ENCODE measurements at regions not wholly inside any gene's neighbourhood (a gene's known extent, or its start where the extent isn't known, plus 50 kb on each side); places are given as distances from the start of the nearest gene placed in this dataset.

DNA sequence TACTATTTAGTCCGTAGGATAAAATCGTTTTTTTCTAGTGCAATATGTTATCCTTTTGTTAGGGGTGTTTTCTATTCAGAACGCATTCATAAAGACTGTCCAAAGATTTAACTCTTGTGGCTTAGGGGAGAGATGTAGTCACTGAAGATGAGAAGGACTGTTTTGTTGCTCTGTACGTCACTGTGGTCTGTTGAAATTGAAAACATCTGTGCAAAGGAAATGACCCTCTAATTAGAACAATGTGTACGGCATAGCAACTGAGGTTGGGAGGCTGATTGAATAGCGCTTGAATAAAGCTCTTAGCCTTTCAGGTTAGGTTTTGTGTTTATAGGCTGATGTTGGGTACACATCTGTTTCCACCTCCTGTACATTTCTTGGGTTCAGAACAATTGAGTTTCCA, 453.4 kb upstream of the AKR1E2 start:
- no peak for DNase-seq

DNA sequence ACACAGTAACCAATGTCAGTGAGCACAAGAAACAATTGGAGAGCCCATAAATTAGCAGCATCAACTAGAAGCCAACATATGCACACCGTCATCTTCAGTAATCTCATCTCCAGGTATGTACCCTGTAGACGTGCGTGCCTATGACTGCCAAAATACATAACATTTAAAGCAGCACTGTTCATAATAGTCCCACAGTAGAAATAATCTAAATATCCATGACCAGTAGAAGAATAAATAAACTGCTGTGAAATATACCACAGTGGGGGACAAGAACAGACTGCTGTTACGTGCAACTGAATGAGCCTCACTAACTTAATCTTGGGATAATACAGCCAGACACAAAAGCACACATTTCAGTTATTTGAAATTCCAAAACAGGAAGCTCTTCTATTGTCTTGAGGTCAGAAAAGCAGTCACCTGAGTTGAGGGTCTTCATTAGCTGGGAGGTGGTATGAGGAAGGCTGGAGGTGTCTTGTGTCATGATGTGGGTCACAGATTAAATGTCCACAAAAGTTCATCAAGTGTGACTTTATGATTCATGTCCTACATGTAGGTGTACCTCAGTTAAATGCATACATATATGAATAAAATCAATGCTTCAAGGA, 454.2 kb upstream of the AKR1E2 start:
- DNase-seq: no peak

DNA sequence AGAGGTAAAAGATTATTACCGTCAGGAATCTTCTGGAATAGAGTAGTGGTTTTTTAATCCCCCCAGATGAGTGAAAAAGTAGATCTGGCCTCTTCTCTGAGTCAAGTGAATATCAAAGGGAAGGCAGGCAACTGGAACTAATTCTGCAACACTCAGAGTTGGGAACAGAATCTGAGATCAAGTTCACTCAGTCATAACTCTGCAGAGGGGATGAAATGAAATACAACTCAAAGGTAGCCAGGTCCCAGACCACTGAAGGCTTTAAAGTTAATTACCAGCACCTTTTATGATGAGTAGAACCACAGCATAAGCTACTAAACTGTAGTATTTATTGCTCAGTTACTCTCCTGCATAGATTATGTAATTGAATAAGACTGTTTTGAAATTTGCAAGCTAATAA, 455.6 kb upstream of the AKR1E2 start:
- DNase-seq: no peak

DNA sequence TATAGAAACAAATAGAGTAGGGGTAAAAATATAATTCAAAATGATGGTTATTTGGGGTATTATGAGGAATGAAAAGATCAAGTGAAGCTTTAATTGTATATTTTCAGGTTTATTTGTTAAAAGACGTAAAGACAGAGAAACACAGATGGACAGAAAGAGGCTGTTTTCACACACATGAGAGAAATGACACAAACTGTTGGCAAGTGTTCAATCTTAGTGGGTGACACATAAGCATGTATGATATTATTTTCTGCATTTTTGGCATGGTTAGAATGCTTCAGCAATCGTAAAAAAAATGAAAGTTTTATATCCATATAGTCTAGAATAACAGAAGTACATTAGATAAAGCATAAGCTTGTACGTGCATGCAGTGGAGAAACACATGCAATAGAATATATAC, 464.4 kb upstream of the AKR1E2 start:
- no peak for DNase-seq

DNA sequence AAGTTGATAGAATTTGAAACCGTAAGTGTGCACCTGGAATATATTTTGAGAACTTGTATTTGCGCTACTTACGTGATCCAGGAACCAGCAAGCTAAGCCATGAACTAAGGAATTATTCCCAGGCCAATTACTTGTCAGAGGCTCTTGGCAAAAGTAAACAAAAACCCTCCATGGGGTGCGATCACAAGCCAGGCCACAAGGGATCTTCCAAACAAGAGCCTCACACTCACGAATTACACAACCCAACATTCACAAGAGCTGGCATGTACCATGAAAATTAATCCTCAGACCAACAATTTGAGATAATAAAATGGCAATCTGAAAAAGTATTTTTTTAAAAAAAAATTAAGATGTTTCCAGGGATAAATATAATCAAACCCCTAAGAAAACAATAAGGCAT, 467.0 kb upstream of the AKR1E2 start:
- DNase-seq: no peak

DNA sequence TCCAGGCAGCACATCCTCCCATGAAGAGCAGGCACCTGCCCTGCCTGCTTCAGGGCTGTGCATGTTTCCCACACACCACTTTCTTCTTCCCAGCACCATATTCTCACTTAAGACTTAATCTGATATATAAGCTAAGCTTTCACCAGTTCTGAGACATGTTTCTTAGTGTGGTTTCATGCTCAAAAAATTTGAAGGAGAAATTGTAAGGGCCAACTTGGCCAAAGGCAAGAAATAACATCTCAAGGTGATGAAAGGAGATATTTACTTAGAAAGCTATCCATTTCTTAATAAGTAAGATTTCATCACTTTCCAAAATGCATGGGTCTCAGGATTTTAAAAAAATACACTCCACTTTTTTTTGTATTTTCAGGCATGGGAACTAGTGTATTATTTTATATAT, 468.1 kb upstream of the AKR1E2 start:
- DNase-seq: no peak

DNA sequence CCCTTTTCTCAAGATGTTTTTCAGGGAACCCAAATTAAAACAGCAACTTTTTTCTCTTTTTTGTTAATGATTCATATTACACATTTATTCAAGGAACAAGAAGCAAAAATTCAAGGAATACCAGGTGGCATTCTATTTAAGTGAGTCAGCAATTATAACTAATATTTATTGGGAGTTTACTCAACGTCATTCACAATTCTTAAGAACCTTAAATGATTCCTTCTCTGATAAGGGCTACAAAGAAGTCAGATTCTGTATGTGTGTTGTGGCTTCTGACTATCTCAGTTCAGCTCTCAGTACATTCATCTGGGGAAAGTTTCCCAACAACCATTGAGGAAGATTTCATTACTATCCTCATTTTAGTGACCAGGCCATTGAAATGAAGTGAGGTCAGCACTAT, 470.7 kb upstream of the AKR1E2 start:
- DNase-seq: no peak

DNA sequence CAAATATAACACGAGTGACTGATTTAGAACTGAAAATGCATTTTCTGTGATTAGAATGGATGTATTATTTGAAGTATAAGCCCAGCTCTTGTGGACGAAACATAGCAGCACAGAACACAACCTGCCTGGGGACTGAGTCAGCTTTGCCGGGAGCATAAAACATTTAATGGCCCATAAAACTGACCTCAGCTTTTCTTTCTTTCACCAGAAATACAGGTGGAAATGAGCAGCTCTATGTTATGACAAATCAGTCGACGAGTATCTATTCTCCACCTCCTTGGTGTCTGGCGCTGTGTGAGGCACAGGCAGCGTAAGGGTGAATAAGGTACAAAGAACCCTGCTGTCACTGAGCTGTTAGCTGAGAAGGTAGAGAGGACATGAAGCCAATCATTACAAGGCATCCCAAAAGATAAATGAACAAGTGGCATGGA, 471.6 kb upstream of the AKR1E2 start:
- no peak for DNase-seq

DNA sequence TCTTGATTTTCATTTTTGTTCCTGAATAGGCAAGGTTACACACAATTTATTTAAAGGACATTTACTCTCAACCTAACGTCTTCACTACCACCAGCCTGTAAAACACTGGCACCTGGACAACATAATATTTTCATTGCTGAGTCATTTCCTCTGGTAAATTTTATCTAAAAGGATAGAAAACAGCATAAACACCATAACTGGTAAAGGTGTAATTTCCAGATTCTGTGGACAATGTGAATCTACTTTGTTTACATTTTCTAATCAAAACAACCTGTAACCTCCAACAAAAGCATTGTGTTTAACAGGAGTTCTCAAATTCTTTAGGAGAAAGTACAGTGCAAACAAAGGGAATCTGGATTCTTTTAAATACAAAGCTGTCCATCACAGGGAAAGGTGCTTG, 472.0 kb upstream of the AKR1E2 start:
- no peak for DNase-seq

DNA sequence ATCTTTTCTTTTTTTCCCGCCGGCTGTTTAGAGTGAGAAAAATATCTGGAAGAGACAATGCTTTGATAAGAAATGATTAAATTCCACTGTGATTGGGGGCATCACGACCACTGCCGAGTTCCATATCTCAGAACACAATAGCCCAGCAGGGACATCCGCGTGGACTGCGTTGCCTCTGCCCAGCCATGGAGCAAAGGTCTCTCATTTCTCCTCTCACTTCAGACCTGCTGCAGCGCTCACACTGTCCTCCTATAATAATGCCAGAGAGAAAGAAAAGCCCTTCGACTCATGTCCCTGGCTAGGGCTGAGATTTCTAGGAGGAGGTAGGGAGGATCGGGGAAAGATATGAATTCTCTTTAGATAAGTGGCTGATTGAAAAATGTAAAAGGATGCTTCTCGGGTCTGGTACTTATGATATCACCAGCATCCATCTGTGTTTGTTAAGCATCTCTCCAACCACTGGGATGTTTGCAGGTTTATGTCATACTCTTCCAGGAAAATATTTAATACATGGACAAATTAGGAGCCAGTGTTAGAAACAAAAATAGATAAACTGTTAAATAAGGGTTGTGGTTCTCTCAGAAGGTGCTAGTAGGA, 472.9 kb upstream of the AKR1E2 start:
- no peak for DNase-seq

DNA sequence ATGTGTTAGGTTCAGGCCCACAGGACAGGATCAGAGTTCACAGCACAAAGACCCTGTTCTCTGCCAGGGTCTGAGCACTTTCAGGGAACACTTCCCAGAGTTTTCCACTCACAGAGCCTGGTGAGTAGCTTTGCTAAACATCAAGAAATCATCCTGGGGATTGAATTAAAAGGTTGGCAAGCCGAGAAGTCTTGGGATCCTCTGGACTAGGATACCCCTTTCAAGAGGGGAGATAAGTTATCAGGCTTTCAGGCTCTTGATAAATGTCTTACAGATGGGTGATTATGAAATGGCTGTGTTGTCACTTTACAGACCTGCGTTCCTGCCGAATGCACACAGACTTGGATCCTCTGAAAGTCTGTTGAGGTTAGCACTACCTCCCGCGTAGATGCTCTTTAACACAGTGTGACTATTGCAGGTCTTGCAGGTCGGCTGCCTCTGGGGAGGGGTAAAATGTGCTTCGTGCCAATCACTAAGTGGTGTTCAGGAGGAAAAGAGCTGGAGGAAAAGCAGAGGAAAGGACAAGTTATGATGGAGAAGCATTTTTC, 473.5 kb upstream of the AKR1E2 start:
- DNase-seq: no peak

DNA sequence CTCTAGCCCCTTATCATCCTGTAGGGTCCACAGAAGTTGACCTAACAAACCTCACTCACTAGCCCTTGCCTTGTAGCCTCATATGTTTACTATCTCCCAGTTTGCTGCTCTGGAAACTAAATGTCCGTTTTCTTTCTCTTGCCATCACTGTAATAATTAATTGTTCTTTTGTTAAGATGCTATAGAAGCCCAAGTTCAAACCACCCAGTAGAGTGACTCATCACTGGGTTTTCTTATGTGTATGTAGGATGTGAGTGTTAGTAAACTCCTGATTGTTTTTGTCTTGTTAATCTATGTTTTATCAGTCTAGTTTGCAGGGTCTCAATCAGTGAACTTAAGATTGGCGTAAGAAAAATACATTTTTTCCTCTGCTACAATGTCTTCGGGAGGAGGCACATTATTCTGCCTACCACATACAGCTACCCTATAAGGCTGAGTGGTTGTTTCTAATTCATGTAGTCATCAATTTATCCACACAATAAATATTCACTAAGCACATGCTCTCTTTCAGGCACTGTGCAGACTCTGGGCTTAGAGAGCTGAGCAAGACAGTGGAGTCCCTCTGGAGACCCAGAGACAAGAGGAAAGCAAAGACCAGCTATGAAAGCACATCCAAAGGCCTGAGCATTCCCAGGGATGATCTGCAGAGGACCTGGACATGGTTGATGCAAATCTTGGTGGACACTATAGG, 474.1 kb upstream of the AKR1E2 start:
- no peak for DNase-seq

DNA sequence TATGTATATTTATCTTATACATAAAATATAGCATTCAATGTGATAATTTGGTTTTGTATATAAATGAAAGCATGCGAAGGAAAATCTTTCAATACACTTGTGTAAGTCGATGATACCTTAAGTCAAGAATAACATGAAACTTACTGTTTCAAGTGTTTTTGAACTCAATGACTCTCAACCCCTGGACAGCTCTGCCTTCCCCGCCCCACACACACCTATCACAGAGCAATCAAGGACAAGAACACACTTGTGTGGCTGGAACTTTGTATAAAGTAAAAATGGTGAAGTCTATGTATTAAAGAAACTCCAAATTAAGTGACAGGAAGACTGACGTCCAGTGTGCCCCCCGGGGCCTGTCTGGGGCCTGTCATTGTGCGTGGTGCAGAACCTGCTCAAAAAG, 478.6 kb upstream of the AKR1E2 start:
- DNase-seq: no peak

DNA sequence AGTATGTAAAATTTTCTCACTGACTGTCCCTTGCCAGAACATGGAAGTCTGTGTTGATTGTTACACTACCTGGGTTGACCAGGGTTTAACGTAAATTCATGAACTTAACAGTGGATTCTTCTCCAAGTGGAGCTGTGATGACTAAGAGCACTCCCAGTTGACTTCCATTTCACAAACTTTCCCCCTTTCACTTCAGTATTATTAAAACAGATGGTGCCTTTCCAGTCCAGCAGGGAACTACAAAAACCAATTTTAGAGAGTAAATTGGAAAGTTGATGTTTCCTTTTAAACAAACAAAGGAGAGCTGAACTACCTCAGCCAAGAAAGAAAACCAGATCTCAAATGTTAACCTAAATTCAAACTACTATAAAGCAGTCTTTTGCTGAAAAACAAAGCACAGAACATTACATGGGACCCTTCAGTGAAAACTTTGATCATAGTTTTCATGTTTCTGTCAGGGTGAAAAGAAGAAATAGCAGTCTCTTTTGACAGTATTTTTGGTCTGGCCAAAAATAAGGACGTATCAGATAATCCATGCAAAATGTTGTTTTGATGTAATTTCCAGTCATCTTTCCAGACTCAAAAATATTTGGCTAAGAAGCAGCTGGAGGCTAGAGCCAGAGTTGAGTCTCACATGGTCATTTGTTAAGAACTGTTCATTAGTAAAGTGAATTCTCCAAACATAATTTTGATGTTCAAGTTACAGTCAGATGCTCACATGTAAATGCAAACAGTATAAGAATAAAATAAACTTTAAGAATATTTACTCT, 479.9 kb upstream of the AKR1E2 start:
- no peak for DNase-seq

DNA sequence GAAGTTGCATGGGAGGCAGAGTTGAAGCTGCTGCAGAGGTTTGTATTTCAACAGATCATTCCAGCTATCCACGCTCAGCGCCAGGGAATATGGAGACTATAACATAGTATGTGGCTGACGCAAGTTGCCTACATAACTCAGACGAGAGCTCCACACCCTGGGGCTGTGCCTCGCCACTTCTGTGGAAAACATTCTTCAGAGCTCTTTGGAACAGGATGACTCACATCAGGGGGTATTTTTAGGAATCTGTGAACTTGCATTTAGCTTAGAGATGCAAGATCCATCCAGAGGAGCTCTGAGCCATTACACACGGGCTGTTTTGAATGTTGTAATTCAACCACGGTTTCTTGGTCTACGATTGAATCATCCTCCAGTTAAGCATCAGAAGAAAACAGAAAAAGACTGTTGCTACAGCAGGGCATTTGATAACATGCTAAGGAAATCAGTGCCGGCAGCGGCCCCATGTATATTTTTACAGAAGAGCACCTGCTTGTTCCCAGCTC, 481.5 kb upstream of the AKR1E2 start:
- DNase-seq: no peak

DNA sequence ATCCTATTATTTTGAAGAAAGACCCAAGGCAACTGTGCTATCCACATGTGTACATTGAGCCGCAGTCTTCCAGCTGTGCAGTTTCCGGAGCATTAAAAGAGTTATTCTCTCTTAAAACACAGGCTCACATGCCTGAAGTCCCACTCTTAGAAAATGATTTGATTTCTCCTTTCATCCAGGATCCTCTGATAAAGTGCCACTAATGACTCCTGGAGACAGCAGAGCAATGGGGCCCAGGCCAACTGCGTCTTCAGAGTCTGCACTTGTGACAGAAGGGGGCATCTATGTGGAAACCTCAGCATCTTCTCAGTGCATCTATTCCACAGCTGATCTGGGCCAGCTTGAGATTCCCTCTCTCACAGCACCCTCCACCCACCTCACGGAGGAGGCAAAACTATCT, 482.1 kb upstream of the AKR1E2 start:
- no peak for DNase-seq

DNA sequence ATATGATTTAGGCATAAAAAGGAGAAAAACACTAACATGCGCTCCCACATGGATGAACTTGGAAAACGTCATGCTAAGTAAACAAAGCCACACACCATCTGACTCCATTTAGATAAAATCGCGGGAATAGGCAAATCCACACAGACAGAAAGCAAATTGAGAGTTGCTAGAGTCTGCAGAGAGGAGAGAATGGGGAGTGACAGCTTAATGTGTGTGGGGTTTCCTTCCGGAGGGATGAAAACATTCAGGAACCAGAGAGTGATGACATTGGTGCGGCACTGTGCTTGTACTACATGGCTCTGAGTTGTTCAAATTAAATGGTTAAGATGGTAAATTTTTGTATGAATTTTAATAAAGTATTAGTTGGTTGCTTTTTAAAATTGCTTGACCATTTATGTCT, 482.9 kb upstream of the AKR1E2 start:
- DNase-seq: no peak

DNA sequence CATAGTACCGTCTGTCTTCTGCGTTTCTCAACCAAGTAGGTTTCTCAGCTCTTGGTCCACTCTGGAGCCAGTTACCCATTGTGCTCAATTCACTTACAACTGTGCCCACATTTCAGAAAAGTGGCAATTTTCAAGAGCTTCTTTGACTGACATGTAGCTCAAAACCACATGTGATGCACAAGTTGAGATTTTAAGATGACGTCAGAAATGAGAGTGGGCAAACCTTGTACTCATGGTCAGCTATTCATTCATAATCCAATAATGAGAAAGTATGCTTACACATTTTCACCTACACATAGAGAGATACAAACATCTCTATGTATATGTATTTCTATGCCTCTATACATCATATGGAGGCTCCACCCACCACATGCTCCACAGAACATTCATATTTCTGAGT, 487.2 kb upstream of the AKR1E2 start:
- DNase-seq: no peak

DNA sequence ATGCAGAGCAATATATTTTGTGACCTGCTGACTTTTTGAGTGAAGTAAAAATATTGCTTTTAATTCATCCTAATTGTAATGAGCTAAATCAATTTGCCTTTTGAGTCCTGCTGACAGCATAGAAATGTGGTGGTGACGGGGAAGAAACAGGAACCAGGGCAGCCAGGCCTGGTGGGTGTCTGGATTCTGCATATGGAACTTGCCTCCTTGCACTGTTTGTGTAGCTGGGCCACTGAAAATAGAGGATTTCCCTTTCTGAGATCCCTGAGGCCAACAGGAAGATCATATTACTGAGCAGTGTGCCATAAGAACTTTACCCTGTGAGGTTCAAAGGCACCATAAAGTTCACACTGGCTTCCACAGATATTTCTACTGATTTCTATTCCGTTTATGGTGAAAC, 488.4 kb upstream of the AKR1E2 start:
- DNase-seq: no peak

DNA sequence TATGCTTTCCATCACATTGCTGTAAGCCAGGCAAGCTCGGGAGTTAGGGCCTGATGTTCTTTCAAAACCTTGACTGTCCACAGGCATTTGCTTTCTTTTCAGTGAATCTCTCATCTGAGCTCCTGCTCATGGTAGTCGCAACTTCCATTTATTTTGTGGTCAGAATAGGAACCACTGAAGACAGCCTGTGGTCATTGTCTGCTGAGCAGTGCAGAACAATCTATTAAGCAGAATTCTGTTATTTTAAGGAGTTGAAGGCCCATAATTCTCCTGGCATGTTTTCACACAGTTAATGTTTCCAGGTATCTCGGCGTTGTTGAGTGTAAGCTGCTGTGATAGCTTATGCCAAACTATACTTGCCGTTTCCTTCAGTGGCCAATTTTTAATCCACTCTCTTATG, 491.1 kb upstream of the AKR1E2 start:
- no peak for DNase-seq

DNA sequence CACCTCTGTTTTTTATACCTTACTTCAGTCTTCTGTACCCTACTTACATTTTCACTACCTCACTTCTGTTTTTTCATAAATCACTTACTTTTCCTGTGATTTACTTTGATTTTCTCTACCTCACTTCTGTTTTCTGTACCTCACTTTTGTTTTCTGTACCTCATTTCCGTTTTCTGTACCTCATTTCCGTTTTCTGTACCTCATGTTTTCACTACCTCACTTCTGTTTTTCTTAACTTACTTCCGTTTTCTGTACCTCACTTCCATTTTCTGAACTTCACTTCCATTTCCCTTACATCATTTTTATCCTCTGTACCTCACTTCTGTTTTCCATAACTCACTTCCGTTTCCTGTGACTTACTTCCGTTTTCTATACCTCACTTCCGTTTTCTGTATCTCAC, 492.0 kb upstream of the AKR1E2 start:
- DNase-seq: no peak

DNA sequence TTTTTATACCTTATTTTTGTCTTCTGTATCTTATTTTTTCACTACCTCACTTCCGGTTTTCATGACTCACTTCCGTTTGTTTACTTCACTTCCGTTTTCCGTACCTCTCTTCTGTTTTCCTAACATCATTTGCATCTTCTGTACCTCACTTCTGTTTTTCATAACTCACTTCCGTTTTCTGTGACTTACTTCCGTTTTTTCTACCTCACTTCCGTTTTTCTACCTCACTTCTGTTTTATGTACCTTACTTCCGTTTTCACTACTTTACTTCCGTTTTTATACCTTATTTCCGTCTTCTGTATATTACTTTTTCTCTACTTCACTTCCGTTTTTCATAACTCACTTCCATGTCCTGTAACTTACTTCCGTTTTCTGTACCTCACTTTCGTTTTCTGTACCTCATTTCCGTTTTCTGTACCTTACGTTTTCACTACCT, 492.5 kb upstream of the AKR1E2 start:
- DNase-seq: peak; percentile 52

DNA sequence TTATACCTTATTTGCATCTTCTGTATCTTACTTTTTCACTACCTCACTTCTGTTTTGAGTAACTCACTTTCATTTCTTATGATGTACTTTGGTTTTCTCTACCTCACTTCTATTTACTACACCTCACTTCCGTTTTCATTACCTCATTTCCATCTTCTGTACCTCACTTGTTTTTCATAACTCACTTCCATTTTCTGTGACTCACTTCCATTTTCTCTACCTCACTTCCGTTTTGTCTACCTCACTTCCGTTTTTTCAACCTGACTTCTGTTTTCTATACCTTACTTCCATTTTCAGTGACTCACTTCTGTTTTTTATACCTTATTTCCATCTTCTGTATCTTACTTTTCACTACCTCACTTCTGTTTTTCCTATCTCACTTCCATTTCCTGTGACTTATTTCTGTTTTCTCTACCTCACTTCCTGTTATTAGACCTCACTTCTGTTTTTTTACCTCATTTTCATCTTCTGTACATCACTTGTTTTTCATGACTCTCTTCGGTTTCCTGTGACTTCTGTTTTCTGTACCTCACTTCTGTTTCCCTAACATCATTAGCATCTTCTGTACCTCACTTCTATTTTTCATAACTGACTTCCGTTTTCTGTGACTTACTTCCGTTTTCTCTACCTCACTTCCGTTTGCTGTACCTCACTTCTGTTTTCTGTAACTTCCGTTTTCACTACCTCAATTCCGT, 493.1 kb upstream of the AKR1E2 start:
- no peak for DNase-seq

All from OCI-M1 (cell line).